CD4-positive, alpha-beta T cell treated with Interleukin-4 for 1 hour (primary cell): ENCODE measurements at regions not wholly inside any gene's neighbourhood (a gene's known extent, or its start where the extent isn't known, plus 50 kb on each side); places are given as distances from the start of the nearest gene placed in this dataset.

Experiments used
- DNase-seq, 2 donors: peaks; one replicate each; pipeline ENCODE4 v3.0.0-alpha.2; 2020 to 2022

DNA sequence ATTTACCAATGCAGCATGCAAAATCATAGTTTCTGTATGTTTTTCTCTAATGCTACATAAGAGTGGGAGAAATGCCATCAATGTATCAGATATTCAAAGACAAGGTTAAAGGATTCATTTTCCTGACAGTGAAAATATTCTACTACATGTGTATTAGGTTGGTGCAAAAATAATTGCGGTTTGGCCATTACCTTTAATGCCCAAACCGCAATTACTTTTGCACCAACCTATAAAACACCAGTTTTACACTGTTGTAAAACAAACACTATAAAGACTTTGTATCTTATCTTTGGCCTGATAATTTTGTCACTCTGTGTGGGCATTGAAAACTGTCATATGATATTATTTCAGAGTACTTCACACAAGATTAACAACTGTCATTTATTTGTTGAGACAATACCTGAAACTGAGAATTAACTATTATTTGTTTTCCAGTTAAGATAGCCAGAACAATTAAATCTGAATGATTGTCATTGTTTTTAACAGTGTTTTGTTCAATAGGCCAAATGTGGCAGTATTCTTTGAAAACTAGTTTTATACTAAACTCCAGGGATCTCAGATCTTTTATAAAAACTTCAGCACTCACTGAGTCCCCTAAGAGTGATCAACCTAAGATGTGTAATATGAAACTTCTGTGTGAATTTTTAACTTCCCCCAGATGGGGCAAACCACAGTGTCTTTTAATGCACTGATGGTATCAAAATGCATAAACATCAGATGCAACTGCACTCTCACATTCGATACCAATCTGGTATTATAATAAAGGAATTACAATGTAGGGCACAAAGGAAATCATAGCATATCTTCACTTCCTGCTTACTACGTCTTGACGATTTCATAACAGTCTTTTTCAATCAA lies 53.8 kb upstream of the FBN2 start:
- DNase-seq = no peak

DNA sequence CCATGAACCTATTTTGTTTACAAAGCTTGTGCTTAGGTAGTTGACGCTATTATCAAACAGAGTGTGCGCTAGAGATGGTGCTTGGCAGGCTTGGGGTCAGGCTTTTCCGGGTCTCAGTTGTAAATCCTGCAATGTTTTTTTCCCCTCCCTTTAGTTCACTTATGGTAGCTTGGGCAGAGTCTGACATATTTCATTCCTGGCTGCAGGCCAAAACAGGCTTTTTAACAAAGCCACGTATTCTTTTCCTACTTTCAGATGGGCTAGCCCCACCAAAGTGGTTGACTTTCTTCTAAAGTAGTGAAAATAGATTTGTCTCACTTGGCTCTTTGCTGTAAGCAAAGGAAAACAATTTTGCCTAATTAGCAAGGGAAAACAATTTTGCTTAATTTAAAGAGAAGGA lies 58.0 kb upstream of the FBN2 start:
- no peak for DNase-seq

DNA sequence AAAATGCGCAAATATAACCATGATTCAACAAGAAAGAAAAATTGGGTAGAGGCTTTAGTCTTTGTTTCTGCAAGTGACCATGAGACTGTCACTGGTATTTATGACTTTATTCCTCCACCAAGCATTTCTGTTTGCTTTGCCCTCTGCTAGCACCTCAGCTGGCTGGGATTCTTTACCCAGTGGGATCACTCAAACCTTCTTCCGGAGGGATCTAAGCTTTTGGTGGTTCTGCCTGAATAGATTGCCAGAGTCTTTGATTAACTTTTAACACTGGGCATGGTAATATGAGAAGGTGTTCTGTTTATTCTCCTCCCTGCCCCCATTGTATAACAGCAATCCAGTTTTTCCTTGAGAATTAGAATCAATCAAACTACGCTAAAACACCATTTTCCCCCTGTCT lies 59.1 kb upstream of the FBN2 start:
- DNase-seq = no peak

DNA sequence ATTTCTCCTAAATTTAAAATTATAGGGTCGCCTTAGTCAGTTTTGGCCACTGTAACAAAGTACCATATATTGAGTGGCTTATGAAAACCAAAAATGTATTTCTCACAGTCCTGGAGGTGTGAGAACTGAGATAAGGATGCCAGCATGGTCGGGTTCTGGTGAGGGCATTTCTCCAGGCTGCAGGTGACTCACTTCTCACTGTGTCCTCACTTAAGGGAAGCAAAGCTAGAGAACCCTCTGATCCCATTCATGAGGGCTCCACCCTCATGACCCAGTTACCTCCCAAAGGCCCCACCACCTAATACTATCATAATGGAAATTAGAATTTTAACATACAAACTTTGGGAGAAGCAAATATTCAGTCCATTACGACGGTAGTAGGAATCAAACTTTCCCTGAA lies 75.1 kb upstream of the FBN2 start:
- DNase-seq = no peak

DNA sequence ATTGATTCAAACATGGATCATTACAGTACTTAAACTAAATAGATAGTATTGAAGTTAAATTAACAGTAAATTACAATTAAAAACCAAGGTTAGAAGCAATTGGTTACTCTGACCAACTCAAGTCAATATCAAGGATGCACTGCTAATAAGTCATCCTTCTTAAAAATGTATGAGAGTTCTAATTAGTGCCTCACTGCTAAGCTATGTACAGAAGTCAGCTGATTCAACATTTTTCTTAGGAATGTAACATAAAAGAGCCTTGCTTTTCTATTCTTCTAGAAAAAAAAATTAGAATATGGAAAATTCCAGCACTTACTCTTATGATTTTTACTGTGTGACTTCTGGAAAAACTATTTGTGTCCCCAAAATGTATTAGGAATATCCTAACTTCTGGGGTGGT lies 75.7 kb upstream of the FBN2 start:
- no peak for DNase-seq

DNA sequence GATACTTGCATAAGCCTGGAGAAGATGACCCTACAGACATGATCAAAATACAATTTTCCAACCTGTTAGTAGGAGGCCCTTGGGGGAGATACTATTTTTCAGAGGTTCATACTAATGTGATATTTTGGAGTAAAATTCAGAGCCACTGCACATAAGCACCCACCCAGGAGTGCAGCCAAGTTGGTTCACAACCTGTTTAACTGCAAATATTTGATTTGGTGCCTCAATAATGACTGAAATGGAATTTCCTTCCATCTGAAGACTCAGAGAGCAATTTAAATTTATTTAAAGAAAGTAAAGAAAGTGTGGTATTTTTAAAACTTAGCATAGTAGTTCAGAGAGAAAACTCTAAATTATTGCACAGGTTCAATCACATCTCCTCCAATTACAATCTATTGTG lies 77.5 kb upstream of the FBN2 start:
- DNase-seq = no peak

DNA sequence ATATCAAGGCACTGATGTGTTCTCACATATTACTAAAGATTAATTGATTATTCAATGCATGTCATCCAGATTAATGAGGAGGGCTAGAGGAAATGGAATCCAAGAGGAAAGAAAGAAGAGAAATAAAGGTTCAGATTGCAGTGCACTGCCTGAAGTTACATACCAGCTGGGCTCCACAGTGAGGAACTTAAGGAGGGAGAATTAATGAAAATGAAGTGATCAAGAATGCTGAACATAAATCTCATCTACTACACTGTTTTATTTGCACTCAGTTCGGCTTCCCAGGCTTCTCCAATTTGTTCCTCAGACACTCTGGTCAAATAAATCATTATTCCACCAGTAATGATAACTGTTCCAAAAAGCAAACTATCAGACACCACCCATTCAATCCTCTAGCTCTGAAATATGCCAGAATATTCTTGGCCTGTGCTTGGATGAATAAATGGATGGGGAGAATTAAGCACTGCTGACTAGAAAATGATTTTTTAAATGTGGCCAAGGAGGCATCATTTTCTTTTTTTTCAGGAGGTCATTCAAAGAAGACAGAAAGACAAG lies 88.6 kb upstream of the FBN2 start:
- no peak for DNase-seq

DNA sequence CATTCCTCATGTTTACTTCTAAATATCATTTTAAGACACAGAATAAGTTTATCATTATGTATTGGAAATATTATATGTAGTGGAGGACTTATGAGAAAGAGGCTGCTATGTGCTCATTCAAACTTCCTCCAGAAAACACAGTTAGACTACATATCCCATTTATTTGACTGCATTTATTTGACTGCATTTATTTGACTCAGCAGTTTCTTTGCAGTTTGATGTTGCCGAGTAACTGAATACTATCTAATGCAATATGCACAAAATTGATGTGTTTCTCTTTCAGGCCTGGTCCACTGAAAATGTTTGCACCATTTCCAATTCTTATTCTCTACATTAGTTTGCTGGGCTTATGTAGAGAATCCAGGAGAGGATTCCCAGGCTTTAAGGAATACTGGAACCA lies 89.9 kb upstream of the FBN2 start:
- no peak for DNase-seq

DNA sequence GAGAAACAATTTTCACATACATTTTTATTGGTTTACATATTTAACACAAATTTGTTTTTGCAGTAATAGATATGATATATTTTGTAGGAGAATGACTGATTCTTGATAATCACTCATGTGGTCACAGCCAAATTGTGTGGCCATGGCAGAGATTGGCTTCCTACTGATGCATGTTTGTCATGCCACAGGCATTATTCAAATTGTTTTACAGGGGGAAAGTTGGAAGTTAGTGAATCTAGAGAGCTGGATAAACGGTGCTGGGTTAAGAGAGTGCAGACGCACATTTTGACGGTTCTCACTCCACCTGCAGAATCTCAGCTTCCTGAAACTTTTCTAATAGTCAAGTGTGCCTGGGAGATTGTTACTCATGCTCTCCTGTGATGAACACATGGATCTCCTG lies 91.1 kb upstream of the FBN2 start:
- no peak for DNase-seq

DNA sequence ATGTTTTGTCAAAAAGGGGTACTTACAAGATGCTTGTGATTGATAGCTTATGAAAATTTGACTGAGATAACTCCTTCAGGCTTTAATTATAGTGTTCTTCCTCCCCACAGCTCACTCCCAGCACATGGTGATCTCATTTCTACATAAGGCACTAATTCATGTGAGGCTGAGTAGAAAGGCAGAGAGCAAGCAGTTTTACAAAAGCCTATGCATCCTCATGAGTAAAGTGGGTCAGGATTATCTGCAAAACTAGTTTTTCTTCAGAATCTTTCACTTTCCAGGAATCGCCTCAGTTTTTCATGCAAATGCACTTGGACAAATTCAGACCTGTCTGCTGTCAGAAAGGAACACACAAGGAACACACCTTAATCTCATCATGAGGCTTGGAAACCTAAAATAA lies 92.1 kb upstream of the FBN2 start:
- DNase-seq = no peak

DNA sequence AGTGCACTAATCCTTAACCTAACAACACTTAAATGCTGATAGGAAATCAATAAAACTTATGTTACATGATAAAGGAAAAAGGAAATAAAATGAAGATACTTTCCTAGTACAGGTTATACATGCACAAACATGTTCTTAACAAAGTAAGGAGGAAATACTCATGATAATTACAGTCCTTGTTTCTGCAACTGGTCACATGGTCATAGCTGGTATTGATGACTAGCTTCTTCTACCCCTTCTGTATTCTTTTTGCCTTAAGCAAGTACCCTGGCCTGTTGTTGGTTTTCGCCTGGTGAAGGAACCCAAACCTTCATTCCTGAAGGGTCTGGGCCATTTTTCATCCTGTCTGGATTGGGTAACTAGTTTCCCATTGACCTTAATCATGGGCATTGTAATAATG lies 93.7 kb upstream of the FBN2 start:
- no peak for DNase-seq

DNA sequence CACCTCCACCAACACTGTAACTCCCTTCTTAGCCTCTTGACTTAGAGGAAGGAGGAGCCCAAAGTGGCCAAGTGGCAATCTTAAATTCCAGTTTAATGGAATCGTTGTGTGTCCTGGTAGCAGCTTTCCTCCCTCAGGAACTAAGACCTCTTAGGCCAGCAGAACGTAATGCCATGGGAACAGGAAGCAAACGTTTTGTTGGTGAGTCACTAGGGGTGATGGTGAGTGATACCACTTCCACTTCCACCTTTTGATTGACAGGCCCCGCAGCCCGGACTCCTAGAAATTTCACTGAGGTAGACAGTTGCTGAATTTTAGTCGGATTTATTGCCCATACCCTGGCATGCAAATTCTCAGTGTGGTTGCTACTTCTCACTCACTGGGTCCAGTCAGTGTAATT lies 94.2 kb upstream of the FBN2 start:
- no peak for DNase-seq

DNA sequence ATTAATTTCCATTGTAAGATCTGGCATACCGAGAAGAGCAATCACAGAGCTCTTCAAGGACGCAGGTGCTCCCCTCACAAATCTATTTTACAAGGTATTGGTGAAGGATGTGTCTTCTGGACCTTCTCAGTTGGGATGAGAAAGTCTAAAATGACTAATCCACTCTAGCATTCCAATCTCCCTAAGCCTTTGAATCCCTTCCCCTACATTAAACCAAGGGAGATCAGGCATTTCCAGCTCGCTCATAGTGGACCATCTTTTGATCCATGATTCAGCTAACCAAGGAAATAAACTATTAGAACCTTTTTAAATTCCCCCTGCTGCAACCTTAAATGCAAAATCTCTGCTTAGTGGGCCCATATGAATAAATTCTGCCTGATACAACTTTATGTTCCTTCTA lies 95.9 kb upstream of the FBN2 start:
- no peak for DNase-seq

DNA sequence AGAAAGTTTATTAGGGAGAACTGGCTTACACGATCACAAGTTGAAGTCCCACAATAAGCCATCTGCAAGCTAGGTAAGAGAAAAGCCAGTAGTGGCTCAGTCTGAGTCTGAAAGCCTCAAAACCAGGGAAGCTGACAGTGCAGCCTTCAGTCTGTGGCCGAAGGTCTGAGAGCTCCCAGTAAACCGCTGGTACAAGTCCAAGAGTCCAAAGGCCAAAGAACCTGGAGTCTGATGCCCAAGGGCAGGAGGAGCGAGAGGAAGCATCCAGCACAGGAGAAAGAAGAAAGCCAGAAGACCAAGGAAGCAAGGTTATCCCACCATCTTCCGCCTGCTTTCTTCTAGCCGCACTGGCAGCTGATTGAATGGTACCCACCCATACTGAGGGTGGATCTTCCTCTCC lies 97.3 kb upstream of the FBN2 start:
- no peak for DNase-seq

DNA sequence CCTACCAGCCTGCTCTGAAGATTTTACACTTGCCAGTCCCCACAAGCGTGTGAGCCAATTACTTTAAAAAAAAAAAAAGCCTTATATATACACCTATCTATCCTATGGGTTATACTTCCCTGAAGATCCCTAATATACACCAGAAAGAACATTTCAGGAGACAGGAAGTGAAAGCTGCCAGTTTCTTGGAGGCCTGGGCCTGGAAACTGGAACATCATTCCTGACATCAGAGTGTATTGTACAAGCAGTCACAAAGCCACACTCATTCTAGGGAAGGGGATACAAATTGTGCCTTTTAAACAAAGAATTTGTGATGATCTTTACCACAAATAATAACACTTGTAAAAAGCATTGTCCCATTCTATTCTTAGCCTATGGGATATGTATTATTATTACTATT lies 98.3 kb upstream of the FBN2 start:
- no peak for DNase-seq

DNA sequence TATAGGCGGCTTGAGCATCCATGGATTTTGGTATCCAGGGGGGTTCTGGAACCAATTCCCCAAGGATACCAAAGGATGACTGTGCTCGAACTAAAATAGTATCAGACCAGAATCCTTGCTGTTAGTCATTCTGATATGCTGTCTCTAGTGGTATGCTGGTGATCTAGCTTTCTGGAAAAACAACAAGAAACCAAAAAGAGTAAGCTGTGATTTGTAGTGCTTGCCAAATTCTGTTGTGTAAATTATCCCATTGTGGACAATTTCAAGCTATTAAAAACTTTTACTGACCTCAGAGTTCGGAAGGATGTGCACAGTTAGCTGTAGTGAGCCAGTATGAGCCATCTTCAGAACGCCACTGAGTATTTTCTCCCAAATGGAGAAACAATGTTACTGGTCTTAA lies 99.0 kb upstream of the FBN2 start:
- DNase-seq = no peak

DNA sequence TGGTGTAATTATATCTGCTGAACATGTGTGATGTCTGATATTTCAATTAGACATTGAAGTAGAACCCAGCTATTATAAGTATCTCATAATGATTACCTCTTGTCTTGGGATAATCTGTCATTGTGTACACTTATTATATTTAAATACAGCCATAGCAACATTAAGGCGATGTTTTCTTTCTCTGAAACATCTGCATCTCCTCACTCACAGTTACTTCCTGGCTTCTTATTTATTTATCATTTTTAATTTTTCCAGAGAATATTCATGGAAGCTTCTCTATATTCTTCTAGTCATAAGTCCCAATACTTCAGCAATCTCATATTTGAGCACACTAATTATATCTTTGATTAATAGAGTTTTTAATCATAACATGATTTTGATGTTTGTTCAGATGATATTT lies 103.8 kb upstream of the FBN2 start:
- DNase-seq = no peak

DNA sequence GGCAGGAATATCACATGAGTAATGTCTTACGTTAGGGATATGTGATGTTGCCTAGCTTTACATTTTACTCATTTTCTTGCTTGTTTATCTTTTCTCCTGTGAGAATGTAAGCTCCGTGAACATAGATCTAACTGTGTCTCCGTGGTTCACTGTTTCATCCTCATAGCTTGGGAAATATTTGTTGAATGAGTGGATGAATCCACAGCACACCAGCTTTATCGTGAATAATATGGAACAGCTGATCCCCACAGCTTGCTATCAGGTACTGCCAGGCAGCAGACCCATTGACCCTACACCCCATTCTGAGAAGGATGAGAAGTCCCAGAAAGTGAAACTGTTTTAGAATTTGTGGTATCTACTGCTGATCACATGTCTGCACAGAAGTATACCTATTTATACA lies 106.8 kb upstream of the FBN2 start:
- no peak for DNase-seq

DNA sequence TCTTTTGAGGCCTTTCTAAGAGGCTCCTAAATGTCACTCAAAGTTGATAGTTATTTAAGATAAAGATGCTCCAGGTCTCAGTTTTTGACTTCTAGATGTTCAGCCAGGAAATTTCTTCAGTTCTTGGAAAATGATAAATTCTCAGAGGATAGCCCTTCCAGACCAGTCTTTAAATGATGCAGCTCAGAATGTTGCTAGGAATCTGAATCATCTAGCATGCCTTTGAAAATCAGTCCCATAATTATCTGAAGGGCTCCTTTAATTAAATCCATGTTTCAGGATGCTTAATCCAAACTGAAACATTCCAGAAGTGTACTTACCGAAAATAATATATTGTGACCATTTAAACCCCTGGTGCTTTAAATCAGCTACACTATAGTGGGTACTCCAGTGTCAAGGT lies 107.5 kb upstream of the FBN2 start:
- DNase-seq = no peak

DNA sequence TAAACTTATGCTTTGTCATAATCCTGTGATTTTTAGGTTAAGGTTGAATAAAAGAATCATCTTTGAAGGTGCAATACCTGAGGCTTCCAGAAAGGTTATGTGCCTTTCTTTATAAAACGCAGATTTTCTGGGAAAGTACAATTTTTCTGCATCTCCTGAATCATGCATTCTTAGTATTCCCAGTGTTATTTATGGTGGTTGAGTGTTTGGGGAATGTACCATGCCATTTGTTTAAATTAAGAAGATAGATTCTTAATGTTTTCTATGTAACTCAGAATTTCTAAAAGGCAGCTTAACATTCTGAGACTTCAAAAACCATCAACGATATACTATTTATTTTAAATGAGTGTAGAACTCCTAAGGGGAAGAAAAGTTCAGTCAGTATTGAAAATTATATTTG lies 108.1 kb upstream of the FBN2 start:
- no peak for DNase-seq

DNA sequence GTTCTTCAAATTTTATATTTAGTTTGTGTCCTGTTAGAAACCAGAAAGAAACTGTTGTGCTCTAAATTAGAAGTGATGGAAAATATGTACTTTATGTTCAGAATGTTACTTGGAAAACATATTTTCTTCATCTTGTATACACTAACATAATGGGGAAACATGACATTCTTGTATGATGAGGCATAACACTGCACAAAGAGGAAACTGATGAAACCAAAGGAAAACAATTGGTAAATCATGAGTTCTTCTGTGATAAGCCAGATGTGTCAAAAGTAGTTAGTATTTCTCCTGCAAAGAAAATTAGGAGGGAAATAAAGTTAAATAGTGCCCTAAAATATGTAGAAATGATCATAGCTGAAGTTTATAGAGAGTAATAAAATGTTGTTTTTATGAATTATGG lies 111.1 kb upstream of the FBN2 start:
- no peak for DNase-seq

DNA sequence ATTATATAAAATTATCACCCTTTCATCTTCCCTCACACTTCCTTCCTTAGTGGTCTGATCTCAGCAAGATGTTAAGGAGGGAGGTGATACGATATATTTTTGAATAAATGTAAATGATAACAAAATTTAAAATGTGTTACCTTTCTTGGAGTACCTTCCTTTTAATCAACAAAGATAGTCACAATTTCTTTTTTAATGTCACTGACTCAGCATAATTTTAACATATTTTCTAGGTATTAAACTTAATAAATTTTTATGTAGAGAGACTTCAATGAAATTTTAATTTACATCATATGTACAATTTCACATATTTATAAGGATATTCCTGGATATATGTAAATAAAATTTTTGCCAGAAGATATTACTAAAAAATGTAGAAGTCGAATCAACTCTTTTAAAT lies 125.0 kb upstream of the FBN2 start:
- DNase-seq = no peak

DNA sequence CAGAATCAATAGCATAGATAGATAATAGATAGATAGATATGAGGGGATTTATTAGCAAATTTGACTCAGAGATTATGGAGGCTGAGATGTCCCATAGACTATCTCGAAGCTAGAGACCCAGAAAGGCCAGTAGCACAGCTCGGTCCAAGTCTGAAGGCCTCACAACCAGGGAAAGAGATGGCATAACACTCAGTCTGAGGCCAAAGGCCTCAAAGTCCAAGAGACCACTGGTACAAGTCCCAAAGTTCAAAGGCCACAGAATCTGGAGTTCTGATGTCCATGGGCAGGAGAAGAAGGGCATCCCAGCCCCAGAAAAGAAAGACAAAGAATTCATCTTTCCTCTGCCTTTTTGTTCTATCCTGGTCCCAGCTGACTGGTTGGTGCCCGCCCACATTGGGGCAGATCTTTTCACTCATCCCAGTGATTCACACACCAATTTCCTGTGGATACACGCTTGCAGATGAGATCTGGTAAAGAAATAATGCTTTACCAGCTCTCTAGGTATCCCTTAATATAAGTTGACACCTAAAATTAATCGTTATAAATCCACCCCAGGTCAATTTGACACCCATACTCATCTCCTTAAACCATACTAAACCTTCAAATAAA lies 127.8 kb upstream of the FBN2 start:
- DNase-seq = no peak

DNA sequence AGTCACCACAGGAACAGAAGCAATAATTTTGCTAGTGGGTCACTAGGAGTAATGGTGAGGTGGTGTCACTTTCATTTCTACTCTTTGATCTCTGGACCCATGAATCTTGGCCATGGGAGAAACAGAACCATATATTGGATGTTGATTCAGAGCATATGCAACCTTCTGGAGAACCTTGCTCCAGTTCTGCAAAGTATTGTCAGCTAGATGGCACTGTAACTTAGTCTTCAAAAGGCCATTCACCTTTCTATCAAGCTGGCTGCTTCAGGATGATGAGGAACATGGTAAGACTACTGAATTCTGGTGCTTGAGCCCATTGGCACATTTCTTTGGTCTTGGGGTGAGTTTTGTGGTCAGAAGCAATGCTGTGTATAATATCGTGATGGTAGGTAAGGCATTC lies 129.1 kb upstream of the FBN2 start:
- no peak for DNase-seq

DNA sequence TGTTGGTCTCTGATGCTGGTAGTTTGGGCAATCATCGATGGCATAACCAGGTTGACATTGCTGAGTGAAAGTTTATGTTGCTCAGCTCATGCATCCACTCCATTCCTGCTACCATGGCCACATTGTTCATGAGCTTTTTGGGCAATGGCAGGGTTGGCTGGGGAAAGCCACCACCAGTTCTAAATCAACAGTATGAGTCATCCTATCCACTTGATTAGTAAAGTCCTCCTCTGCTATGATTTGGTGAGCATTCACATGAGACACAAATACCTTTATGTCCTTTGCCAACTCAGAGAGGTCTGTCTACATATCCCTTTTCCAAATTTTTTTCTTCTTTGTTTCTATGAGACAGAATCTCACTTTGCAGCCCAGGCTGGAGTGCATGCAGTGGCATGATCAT lies 129.7 kb upstream of the FBN2 start:
- DNase-seq = no peak
